Activated naive CD4-positive, alpha-beta T cell treated with Interleukin-2 at 50 U/mL for 16 hours (primary cell): ENCODE measurements at regions not wholly inside any gene's neighbourhood (a gene's known extent, or its start where the extent isn't known, plus 50 kb on each side); places are given as distances from the start of the nearest gene placed in this dataset.

ENCODE experiments used
- DNase-seq: peaks from one replicate; pipeline ENCODE4 v3.0.0-alpha.2; 2020

DNA sequence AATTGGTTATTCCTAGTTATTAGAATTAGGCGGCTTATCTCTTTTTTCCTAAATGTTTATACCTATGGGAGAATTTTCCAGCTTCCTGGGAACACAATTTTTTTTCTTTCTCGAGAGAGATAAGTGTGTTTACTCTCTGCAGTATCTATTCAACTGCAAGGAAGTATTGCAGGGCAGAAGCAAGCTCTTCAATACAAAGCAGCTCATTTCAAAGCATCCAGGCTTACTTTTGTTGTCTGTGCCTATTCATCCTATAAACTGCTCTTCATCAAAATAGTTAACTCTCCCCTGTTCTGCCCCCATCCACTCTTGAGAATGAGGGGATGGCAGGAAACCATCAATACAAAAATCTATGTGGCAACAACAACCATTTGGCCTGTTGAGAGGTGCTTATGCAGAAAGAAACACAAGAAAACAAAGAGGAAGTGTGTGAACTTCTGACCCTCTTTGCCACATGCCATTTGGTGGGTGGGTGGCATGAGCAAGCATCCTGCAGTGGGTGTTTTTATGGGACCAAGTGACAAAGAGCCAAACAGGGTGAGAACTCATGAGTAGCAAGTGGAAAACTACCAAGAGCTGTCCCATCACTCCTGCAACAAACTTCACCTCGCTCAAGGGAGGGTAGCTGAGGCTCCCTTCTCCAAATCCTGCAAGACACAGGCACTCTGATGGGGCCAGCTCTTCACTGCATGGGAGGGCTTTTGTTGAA, 50.6 kb upstream of the MRPS6 start:
- DNase-seq, result peak; percentile 58

DNA sequence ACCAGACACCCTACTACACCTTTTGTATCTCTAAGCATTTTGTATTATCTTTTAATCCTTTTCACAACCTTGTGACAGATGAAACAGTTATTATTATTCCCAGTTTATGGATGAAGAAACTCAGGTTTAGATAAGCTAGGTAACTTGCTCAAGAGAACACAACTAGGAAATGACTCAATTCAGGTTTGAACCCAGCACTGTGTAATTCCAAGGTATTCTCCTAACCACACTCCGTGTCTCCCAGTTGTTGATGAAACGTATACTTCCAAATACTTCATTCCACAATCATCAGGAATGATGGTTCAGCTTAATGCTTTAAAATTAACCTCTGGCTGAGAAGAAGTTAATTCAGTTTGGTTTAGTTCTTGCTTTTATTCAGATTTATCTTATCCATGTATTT, 51.7 kb upstream of the MRPS6 start:
- no peak for DNase-seq

DNA sequence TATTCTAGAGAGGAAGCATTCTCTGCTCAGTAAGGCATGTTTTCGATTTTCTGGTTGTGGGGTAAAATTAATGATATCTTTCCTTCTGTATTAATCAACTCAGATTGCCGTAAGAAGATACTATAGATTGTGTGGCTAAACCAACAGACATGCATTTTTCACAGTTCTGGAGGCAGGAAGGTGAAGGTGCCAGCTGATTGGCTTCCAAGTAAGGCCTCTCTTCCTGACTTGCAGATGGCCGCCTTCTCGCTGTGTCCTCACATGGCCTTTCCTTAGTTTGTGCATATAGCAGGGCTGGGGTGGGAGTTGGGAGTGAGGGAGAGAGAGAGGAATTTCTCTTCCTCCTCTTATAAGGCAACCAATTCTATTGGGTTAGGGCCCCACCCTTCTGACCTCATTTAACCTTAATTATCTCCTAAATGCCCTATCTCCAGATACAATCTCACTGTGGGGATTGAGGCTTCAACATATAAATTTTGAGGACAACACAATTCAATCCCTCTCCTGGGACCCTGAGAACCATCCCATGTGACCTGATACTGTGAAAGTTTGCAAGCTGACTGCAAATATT, 52.3 kb upstream of the MRPS6 start:
- no peak for DNase-seq

DNA sequence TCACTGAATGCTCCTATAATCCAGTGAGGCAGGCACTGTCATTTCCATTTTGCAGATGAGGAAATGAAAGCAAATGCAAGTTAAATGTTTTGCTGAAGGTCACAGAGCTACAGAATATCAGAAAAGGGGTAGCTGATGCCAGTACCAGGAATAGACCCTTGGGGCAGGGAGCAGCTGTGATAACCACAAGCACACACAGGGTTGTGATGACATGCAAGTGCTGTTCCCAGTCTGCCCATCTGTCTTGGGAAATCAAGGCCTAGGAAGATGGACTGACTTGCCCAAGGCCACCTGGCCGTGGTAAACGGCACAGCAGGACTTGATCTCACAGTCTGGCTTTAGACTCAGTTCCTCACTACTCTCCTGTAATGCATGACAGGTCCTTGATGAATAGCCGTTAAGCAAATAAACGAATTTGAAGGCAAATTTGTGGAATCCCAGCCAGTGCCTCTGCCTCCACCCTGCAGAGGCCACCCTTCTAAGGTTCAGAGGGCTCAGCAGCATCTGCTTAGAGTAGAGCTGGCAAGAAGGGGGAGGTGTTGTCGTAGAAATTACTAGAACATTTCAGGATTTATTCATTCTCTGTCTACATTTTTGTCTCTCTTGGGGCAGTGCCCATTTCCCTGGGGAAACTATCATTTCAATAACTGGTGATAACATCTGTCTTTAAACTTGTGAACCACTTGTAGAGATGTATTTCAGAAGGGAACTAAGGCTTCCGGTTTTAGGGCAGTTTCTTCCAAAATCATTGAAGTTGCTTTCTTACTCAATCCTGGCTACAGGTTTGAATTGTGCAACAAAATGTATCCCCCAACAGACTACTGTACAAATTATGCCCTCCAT, 53.2 kb upstream of the MRPS6 start:
- no peak for DNase-seq

DNA sequence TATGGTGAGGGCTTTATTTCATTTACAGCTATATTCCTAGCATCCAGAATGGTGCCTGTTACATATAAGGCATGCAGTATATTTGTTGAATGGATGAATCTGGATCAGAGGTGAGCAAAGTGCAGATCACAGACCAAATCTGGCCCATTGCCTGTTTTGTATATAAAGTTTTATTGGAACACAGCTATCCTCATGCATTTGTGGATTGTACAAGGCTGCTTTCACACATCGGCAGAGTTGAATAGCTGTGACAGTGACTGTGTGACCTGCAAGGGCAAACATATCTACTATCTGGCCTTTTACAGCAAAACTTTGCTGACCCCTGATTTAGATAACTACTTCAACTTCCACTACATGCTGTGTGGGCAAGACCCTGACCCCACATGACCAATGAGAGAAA, 54.0 kb upstream of the MRPS6 start:
- no peak for DNase-seq

DNA sequence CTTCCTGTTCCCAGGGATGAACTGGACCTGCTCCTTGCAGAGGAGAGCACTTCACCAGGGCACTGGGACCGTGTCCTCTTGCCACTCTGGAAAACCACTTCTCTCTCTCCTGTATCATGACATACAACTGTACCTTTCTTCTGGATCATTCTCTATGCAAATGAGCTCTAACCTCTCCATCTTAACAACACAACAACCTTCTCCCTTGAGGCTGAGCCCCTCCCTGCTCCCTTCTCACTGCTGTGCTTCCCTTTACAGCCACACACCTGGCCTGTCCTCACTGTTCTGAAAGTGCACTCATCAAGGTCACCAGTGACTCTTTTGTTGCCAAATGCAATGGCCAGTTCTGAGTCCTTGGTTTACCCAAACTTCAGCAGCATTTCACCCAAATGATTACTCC, 54.5 kb upstream of the MRPS6 start:
- no peak for DNase-seq

DNA sequence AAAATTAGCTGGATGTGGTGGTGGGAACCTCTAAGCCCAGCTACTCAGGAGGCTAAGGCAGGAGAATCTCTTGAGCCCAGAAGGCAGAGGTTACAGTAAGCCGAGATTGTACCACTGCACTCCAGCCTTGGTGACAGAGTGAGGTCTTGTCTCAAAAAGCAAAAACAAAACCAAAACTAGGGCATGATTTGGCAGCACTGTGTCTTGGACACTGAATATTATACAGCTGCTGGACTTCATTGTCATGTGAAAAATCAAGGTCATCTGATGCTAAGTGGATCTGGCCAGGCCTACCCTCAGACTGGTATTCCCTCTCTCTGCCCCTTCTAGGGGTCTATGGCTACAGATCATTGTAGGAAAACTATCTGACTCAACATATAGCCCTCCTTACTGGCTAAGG, 55.2 kb upstream of the MRPS6 start:
- DNase-seq, result no peak

DNA sequence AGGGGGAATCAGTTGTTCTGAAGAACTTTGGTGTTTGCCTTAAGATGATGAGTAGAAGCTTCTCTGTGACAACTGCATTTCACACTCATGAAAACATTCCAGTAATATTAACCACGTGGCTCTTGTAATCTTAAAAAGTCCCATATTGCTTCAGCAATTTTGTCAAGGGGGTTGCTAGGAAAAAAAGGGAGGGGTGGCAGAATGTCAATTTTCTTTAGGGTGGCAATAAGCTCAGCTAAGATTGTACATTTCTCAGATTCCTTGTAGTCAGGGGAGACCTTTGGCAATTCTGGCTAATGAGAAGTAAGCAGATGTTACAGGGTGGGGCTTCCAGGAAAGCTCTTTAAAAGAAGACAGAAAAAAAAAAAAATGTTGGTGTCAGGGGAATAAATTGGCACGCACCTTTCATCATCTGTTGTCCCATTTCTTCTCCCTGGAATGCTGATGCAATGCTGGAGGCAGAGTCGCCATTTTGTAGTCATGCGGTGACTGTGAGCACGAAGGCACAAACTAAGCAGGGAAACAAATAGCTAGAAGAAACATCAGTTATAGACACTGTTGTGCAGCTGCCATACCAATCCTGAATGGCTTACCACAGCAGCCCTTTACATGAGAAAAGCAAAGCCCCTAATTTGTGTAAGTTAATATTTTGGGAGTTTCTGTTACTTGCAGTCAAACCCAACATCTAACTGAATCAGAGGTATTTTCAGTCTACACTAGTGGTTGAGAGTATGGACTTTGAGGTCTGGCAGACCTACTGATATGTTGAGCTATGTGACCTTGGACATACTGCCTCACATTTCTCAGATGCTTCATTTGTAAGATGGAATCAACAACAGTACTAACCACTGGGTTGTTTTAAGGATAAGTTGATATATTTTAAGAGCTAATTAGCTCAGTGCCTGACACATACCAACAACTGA, 56.1 kb upstream of the MRPS6 start:
- DNase-seq, result no peak

DNA sequence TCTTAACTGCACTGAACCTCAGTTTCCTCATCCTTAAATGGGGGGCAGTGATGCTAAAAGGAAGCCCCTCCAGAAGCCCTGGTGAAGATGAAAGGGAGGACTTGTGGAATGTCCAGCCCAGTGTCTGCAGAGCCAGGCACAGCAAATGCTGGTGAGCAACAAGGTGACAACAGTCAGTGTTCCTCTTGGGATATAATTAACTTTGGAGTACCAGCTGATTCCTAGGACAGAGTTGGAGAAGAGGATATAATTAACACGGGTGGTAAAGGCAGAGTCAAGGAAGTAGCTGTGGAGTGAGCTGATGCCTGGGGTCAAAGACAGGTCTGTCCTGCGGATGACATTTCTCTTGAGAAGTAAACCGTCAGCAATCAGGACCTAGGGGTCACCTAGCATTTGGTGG, 60.7 kb upstream of the MRPS6 start:
- no peak for DNase-seq

DNA sequence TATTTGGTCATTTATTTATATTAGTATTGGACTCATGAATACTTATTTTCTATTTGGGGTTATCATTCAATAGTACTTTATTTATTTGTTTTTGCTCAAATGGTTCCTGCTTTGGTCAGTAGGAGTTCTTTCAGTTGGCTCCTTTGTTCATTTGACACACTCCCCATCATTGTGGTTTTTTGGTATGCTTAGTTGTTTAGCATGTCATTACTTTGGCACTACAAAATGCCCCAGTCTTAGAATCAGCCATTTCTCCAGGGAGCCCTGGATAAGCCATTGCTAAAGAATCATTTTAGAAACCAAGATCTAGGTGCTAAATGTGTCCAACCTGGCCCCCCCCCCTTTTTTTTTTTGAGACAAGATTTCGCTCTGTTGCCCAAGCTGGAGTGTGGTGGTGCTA, 61.7 kb upstream of the MRPS6 start:
- no peak for DNase-seq

DNA sequence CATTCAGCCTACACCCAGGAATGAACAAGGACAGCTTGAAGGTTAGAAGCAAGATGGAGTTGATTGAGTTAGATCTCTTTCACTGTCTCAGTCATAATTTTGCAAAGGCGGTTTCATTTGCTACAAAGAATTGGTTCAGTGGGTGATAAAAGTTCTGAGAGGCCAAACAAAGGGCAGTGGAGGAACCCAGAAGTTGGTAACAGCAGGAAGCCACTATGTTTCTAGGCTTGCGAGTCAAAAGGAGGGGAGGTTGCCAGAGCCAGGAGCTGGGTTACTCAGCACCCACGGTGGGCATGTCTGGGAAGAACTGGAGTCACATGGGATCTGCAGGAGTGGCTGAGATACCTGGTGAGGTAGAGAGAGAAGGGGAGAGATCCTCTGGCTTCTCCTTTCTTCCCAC, 64.2 kb upstream of the MRPS6 start:
- DNase-seq, result no peak

DNA sequence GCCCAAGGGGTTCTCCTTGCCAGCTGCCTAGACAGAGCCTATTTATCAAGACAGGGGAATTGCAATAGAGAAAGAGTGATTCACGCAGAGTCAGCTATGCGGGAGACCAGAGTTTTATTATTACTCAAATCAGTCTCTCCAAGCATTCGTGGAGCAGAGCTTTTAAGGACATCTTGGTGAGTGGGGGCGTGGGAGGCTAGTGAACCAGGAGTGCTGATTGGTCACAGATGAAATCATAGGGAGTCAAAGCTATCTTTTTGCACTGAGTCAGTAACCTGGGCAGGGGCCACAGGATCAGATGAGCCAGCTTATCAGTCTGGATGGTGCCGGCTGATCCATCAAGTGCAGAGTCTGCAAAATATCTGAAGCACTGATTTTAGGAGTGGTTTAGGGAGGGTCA, 64.8 kb upstream of the MRPS6 start:
- DNase-seq, result peak; percentile 75

DNA sequence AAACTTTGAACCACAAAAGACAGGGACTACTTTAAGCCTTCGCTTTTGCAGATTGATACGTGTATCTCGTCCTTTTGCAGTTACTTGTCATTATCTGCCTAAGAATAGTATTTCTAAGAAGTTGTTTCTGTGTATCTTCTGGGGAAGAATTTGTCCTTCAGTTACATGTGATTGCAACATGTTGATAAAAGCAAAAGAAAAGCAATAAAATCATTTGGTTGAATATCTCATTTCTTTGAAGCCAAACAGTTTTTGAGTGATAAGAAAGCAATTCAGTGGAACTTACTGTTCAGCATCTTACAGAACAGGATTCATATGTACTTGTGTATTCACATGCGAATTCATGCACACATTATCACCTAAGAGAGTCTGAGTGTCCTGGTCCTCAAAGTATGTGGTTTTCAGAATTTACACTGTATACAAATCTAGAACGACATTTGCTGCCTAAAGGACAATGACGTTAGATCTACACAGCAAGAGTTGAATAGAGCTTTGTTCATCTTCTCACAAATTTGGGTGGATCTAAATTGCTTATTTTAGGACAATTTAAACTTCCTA, 66.7 kb upstream of the MRPS6 start:
- no peak for DNase-seq

DNA sequence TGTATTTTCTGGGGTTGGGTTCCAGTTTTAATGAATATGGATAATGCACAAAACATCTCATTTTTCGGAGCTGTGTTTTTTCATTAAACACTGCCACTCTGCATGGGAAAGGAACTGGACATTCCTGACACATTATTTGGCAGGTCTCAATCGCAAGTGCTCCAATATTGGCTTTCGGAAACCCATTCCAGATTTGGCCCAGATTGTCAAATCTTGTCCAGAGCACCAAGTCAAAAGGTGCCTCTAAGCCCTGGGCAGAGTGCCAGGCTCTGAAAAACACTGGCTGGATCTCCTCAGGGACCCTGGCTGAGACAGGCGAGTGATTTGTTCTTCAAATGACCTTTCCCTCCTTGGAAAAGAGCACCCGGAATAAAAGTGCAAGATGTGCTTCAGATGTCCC, 68.4 kb upstream of the MRPS6 start:
- DNase-seq, result no peak

DNA sequence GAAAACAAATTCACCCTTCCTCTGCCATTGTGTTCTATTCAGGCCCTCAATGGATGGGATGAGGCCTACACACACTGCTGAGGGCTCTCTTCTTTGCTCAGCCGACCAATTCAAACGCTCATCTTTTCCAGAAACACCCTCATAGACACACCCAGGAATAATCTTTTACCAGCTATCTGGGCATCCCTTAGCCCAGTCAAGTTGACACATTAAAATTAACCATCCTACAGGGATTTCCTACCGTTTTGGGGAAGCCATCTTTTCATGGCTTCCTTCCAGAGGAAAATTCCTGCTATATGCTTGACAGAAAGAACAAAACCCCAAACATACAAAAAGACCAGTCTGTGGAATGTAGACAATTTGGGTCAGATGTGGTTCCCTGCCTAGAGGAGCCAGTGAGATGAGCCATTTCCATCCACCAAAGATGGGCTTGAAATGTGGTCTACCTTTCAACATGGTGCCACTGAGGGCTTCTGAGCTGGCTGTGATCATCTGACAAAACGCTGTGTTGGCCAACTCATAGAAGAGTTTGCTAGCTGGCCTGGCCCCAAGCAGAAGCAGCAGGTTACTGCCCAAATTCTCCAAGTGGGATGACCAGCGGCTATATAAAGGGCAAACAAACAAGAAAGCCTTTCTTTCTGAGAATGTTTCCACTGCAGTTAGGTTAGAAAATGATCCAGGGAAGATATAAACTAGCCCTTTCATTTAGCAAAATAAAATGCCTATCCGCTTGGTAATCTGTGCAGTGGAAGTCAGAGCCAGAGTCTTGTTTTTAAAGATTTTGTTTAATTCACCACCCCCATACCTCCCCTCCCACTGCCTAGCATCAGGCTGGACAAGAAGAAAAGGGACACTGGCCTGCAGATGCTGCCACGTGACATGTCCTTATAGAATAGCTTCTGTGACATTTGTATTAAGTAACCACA, 69.1 kb upstream of the MRPS6 start:
- no peak for DNase-seq

DNA sequence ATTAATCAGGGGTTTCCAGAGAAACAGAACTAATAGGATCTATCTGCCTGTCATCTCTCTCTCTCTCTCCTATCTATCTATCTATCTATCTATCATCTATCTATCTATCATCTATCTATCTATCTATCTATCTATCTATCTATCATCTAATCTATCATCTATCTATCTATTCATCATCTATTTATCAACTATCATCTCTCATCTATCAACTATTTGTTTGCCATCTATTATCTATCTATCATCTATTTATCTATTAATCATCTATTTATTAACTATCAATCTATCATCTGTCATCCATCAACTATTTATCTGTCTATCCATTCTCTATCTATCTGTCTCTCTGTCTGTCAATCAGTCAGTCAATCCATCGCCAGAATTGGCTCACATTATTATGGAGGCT, 70.0 kb upstream of the MRPS6 start:
- DNase-seq, result no peak

DNA sequence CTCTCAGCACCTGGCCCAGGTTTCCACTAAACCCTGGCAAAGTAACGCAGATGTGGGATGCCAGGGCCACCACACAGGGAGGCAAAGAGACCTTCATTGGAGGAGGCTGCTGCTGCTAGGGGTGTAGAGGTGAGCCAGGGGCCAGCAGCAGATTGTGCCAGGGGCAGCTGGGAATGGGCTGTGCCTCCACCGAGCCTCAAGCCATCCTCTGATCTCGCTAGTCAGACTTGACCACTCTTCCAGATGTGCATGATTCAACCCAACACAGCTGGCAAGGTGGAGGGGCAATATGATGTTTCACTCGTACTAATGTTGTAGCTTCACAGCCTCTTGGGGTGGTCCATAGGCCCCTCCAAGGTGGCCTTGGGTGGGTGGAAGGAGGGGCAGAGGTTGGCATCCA, 73.0 kb upstream of the MRPS6 start:
- DNase-seq, result no peak

DNA sequence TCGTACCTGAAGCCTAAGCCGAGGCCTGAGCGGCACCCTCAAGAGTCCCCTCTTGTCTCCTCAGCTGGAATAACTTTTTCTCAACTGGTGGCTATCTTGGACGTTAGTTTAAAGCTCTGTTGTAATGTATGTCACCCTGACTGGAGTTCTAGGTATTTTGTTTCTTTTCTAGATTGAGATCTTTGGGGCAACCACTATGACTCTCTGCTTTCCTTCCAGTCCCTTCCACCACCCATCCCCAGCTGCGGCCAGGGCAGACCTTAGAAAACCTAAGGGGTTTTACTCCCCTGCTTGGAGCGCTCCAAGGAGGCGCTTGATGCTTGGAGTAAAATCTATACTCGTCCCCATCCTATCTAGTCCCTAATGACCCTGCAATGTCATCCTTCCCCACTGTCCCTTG, 74.6 kb upstream of the MRPS6 start:
- DNase-seq, result no peak

DNA sequence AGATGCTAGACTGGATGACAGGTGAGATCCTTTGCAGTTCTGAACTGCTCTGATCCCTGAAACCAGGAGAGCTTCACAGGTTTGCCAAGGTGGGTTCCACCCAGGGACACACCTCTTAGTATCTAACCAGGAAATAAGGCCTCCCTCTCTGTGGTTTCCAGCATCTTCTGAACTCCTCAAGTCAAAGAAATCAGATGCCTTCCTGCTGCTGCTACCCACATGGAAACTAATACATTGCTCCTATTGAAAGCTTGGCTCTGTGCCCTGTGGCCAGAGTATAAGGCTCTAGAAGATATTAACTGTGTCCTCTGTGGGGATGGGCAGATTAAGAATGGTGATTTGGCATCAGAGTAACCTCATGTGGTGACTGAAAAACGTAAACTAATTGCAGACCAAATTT, 75.0 kb upstream of the MRPS6 start:
- no peak for DNase-seq

DNA sequence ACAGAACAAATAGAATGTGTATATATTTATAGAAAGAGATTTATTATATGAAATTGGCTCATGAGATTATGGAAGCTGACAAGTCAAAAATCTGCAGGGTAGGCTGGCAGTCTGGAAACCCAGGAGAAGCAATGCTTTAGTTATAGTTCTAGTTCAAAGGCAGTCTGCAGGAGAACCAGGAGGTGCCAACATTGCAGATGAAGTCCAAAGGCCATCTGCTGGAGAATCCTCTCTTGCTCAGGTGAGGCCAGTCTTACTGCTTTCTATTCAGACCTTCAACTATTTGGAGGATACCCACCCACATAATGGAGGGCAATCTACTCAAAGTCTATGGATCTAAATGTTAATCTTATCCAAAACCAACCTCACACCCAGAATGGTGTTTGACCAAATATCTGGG, 75.9 kb upstream of the MRPS6 start:
- DNase-seq, result no peak

DNA sequence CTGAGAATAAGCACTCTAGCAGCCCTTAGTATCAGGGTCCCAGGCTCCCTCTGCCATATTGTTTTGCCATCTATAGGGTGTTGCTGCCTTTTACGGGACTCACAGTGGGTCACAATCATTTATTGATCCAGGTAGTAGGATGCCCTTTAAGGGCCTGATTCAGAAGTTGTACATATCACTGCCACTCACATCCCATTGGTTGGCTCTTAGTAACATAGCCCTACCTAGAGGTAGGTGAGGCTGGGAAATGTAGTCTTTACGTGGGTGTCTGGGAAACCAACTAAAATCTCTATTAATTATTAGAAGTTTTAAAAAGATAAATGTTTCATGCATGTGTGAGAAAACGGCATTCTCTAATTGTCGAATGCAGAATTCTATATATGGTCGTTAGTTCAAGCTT, 78.8 kb upstream of the ATP5PO start:
- no peak for DNase-seq
